Activated CD4-positive, CD25-positive, alpha-beta regulatory T cell treated with anti-CD3 and anti-CD28 coated beads, Interleukin-2, amount 50 U/mL, for 72 hours (primary cell): ENCODE measurements at regions not wholly inside any gene's neighbourhood (a gene's known extent, or its start where the extent isn't known, plus 50 kb on each side); places are given as distances from the start of the nearest gene placed in this dataset.

ENCODE experiments used
- DNase-seq: peaks from one replicate; pipeline ENCODE4 v3.0.0; 2021

- DNase-seq = no peak
Observed at GRCh38 chr10:47078393-47079203, 167.4 kb downstream of the PTPN20 start.

GRCh38 chr10:47079204-47079580, 168.0 kb downstream of the PTPN20 start:
- no peak for DNase-seq

- DNase-seq = no peak
Observed at GRCh38 chr10:47081264-47081663, 170.0 kb downstream of the PTPN20 start.

- no peak for DNase-seq
Observed at GRCh38 chr10:47082055-47082784, 171.0 kb downstream of the PTPN20 start.

- DNase-seq = no peak
Observed at GRCh38 chr10:47087667-47088066, 176.4 kb downstream of the PTPN20 start.

- DNase-seq = no peak
Observed at GRCh38 chr10:47088656-47089354, 177.6 kb downstream of the PTPN20 start.

- no peak for DNase-seq
Observed at GRCh38 chr10:47090042-47090441, 178.8 kb downstream of the PTPN20 start.

GRCh38 chr10:47090903-47091302, 179.7 kb downstream of the PTPN20 start:
- DNase-seq = no peak

GRCh38 chr10:47091421-47091820, 180.2 kb downstream of the PTPN20 start:
- no peak for DNase-seq

GRCh38 chr10:47092376-47092775, 181.1 kb downstream of the PTPN20 start:
- DNase-seq = no peak

GRCh38 chr10:47092831-47093230, 181.6 kb downstream of the PTPN20 start:
- no peak for DNase-seq

GRCh38 chr10:47094126-47094525, 182.9 kb downstream of the PTPN20 start:
- DNase-seq = no peak

- no peak for DNase-seq
Observed at GRCh38 chr10:47094636-47095035, 183.4 kb downstream of the PTPN20 start.

- DNase-seq = no peak
Observed at GRCh38 chr10:47095211-47095610, 184.0 kb downstream of the PTPN20 start.

GRCh38 chr10:47095848-47096612, 184.8 kb downstream of the PTPN20 start:
- no peak for DNase-seq

- DNase-seq = no peak
Observed at GRCh38 chr10:47098238-47098637, 187.0 kb downstream of the PTPN20 start.

- DNase-seq = no peak
Observed at GRCh38 chr10:47098964-47099363, 187.7 kb downstream of the PTPN20 start.

- no peak for DNase-seq
Observed at GRCh38 chr10:47099474-47099873, 188.2 kb downstream of the PTPN20 start.

GRCh38 chr10:47101196-47101595, 190.0 kb downstream of the PTPN20 start:
- DNase-seq = no peak

- no peak for DNase-seq
Observed at GRCh38 chr10:47101807-47102206, 190.6 kb downstream of the PTPN20 start.

GRCh38 chr10:47104151-47104605, 192.9 kb downstream of the PTPN20 start:
- DNase-seq = no peak

- DNase-seq = no peak
Observed at GRCh38 chr10:47104786-47105385, 193.7 kb downstream of the PTPN20 start.
